ENCODE measurements at regions not wholly inside any gene's neighbourhood (a gene's known extent, or its start where the extent isn't known, plus 50 kb on each side); places are given as distances from the start of the nearest gene placed in this dataset.

DNA sequence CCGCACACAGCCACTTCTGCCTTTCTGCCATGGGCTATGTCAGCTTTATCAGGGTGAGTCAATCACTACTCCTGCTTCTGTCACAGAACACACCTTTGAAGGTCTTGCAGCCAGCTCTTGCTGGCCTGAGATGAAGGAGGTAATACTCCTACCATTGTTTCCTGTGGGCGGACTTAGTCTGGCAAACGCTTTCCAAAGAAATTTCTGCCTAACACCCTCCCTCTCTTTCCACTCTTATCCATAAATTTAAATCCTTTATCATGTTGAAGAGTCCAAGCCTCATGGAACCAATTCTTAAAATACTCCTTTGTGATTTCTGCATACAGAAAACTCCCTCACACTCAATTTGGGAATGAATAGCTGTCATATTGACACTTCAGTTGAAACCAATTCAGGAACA is 633.1 kb upstream of the CHRM3 start:
- TF ChIP-seq, protein P1, sequence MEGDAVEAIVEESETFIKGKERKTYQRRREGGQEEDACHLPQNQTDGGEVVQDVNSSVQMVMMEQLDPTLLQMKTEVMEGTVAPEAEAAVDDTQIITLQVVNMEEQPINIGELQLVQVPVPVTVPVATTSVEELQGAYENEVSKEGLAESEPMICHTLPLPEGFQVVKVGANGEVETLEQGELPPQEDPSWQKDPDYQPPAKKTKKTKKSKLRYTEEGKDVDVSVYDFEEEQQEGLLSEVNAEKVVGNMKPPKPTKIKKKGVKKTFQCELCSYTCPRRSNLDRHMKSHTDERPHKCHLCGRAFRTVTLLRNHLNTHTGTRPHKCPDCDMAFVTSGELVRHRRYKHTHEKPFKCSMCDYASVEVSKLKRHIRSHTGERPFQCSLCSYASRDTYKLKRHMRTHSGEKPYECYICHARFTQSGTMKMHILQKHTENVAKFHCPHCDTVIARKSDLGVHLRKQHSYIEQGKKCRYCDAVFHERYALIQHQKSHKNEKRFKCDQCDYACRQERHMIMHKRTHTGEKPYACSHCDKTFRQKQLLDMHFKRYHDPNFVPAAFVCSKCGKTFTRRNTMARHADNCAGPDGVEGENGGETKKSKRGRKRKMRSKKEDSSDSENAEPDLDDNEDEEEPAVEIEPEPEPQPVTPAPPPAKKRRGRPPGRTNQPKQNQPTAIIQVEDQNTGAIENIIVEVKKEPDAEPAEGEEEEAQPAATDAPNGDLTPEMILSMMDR (conservative IDR thresholded peaks at IDR 0.05; ENCODE audit: low read length), result no peak
- no peak for TF ChIP-seq EZH2phosphoT487 (IDR thresholded peaks at IDR 0.05; ENCODE audit: borderline replicate concordance)
